ENCODE measurements at regions not wholly inside any gene's neighbourhood (a gene's known extent, or its start where the extent isn't known, plus 50 kb on each side); places are given as distances from the start of the nearest gene placed in this dataset.
"Not testable (repeated sequence)": the region's sequence is repeated elsewhere in the genome, so short reads cannot be mapped to it uniquely, and the experiment has no call there.

GRCh38 chr9:110016340-110016739 is 191.6 kb downstream of the C9orf152 start:
- Mint-ChIP-seq H3K4me1 (ENCODE audit: low read depth) (no peaks in the 10 kb centered on the region), H3K27me3 (no peaks in the 10 kb centered on the region), H3K36me3 (no peaks in the 10 kb centered on the region), H3K27ac (no peak overlapping the region), H3K4me3 (no peak overlapping the region), H3K9me3 (ENCODE audit: low read depth) (no peaks in the 10 kb centered on the region)

- H3K4me1 Mint-ChIP-seq (ENCODE audit: low read depth); H3K27me3 Mint-ChIP-seq; H3K4me3 Mint-ChIP-seq: not testable (repeated sequence)
Observed at GRCh38 chr9:110020216-110020615, 187.7 kb downstream of the C9orf152 start.

GRCh38 chr9:110021891-110022290 is 186.1 kb downstream of the C9orf152 start:
- Mint-ChIP-seq H3K9me3 (ENCODE audit: low read depth) (no peaks in the 10 kb centered on the region), H3K27me3 (no peaks in the 10 kb centered on the region), H3K4me3 (no peak overlapping the region), H3K36me3 (no peaks in the 10 kb centered on the region), H3K4me1 (ENCODE audit: low read depth) (no peaks in the 10 kb centered on the region), H3K27ac (no peak overlapping the region)

More at GRCh38 chr9:110020216-110020615, 187.7 kb downstream of the C9orf152 start:
- not testable (repeated sequence) for H3K9me3 Mint-ChIP-seq (ENCODE audit: low read depth); H3K27ac Mint-ChIP-seq; H3K36me3 Mint-ChIP-seq

- H3K36me3 Mint-ChIP-seq; H3K27me3 Mint-ChIP-seq; H3K9me3 Mint-ChIP-seq (ENCODE audit: low read depth); H3K4me3 Mint-ChIP-seq; H3K4me1 Mint-ChIP-seq (ENCODE audit: low read depth); H3K27ac Mint-ChIP-seq: not testable (repeated sequence)
Observed at GRCh38 chr9:110023221-110023620, 184.7 kb downstream of the C9orf152 start.

- H3K27ac Mint-ChIP-seq = no peak overlapping the region
- H3K4me1 Mint-ChIP-seq (ENCODE audit: low read depth) = peaks cover 14% of the 10 kb centered on the region
- no peak overlapping the region for H3K4me3 Mint-ChIP-seq
- no peaks in the 10 kb centered on the region for H3K27me3 Mint-ChIP-seq
- no peaks in the 10 kb centered on the region for H3K9me3 Mint-ChIP-seq (ENCODE audit: low read depth)
- H3K36me3 Mint-ChIP-seq = no peaks in the 10 kb centered on the region
Observed at GRCh38 chr9:110025551-110026170, 182.3 kb downstream of the C9orf152 start.

GRCh38 chr9:110027671-110028081 is 180.3 kb downstream of the C9orf152 start:
- no peaks in the 10 kb centered on the region for H3K9me3 Mint-ChIP-seq (ENCODE audit: low read depth)
- H3K4me1 Mint-ChIP-seq (ENCODE audit: low read depth) = peaks cover 15% of the 10 kb centered on the region
- H3K4me3 Mint-ChIP-seq = no peak overlapping the region
- peaks cover 3% of the 10 kb centered on the region for H3K27me3 Mint-ChIP-seq
- H3K36me3 Mint-ChIP-seq = no peaks in the 10 kb centered on the region
- H3K27ac Mint-ChIP-seq = no peak overlapping the region

GRCh38 chr9:110028271-110028670 is 179.7 kb downstream of the C9orf152 start:
- Mint-ChIP-seq H3K4me3 (no peak overlapping the region), H3K36me3 (no peaks in the 10 kb centered on the region), H3K27me3 (peaks cover 3% of the 10 kb centered on the region), H3K27ac (no peak overlapping the region), H3K4me1 (ENCODE audit: low read depth) (peaks cover 15% of the 10 kb centered on the region), H3K9me3 (ENCODE audit: low read depth) (no peaks in the 10 kb centered on the region)

GRCh38 chr9:110028676-110029075 is 179.3 kb downstream of the C9orf152 start:
- Mint-ChIP-seq H3K4me1 (ENCODE audit: low read depth) (peaks cover 15% of the 10 kb centered on the region), H3K9me3 (ENCODE audit: low read depth) (no peaks in the 10 kb centered on the region), H3K4me3 (no peak overlapping the region), H3K36me3 (no peaks in the 10 kb centered on the region), H3K27ac (no peak overlapping the region), H3K27me3 (peaks cover 3% of the 10 kb centered on the region)

GRCh38 chr9:110029429-110029955 is 178.5 kb downstream of the C9orf152 start:
- H3K36me3 Mint-ChIP-seq = no peaks in the 10 kb centered on the region

GRCh38 chr9:110029956-110030480 is 177.9 kb downstream of the C9orf152 start:
- Mint-ChIP-seq H3K9me3 (ENCODE audit: low read depth) (no peaks in the 10 kb centered on the region), H3K4me3 (no peak overlapping the region), H3K4me1 (ENCODE audit: low read depth) (peaks cover 15% of the 10 kb centered on the region), H3K27me3 (peaks cover 3% of the 10 kb centered on the region), H3K36me3 (no peaks in the 10 kb centered on the region), H3K27ac (no peak overlapping the region)

More at GRCh38 chr9:110029429-110029955, 178.5 kb downstream of the C9orf152 start:
- H3K9me3 Mint-ChIP-seq (ENCODE audit: low read depth) = no peaks in the 10 kb centered on the region
- peaks cover 15% of the 10 kb centered on the region for H3K4me1 Mint-ChIP-seq (ENCODE audit: low read depth)
- H3K27me3 Mint-ChIP-seq = peaks cover 3% of the 10 kb centered on the region
- H3K27ac Mint-ChIP-seq = no peak overlapping the region
- H3K4me3 Mint-ChIP-seq = no peak overlapping the region

GRCh38 chr9:110030632-110031031 is 177.3 kb downstream of the C9orf152 start:
- Mint-ChIP-seq H3K27me3 (peaks cover 3% of the 10 kb centered on the region), H3K9me3 (ENCODE audit: low read depth) (no peaks in the 10 kb centered on the region), H3K4me1 (ENCODE audit: low read depth) (peaks cover 15% of the 10 kb centered on the region), H3K27ac (no peak overlapping the region), H3K4me3 (no peak overlapping the region), H3K36me3 (no peaks in the 10 kb centered on the region)

- H3K27ac Mint-ChIP-seq = no peak overlapping the region
- no peaks in the 10 kb centered on the region for H3K36me3 Mint-ChIP-seq
Observed at GRCh38 chr9:110031511-110032173, 176.3 kb downstream of the C9orf152 start.

GRCh38 chr9:110032532-110032931 is 175.4 kb downstream of the C9orf152 start:
- H3K27me3 Mint-ChIP-seq; H3K4me3 Mint-ChIP-seq; H3K27ac Mint-ChIP-seq; H3K9me3 Mint-ChIP-seq (ENCODE audit: low read depth); H3K36me3 Mint-ChIP-seq: not testable (repeated sequence)
- H3K4me1 Mint-ChIP-seq (ENCODE audit: low read depth) = peaks cover 15% of the 10 kb centered on the region

More at GRCh38 chr9:110031511-110032173, 176.3 kb downstream of the C9orf152 start:
- Mint-ChIP-seq H3K9me3 (ENCODE audit: low read depth) (no peaks in the 10 kb centered on the region), H3K4me1 (ENCODE audit: low read depth) (peaks cover 15% of the 10 kb centered on the region), H3K27me3 (peaks cover 3% of the 10 kb centered on the region), H3K4me3 (no peak overlapping the region)

GRCh38 chr9:110033869-110034268 is 174.1 kb downstream of the C9orf152 start:
- peaks cover 15% of the 10 kb centered on the region for H3K4me1 Mint-ChIP-seq (ENCODE audit: low read depth)
- no peak overlapping the region for H3K4me3 Mint-ChIP-seq
- no peaks in the 10 kb centered on the region for H3K36me3 Mint-ChIP-seq
- H3K27ac Mint-ChIP-seq = no peak overlapping the region
- H3K9me3 Mint-ChIP-seq (ENCODE audit: low read depth) = no peaks in the 10 kb centered on the region
- peaks cover 3% of the 10 kb centered on the region for H3K27me3 Mint-ChIP-seq

- Mint-ChIP-seq H3K4me1 (ENCODE audit: low read depth) (no peaks in the 10 kb centered on the region), H3K27ac (no peak overlapping the region), H3K27me3 (peaks cover 2% of the 10 kb centered on the region), H3K4me3 (no peak overlapping the region), H3K36me3 (no peaks in the 10 kb centered on the region), H3K9me3 (ENCODE audit: low read depth) (no peaks in the 10 kb centered on the region)
Observed at GRCh38 chr9:110036286-110036685, 171.7 kb downstream of the C9orf152 start.
